NT2/D1 (cell line): ENCODE measurements at regions not wholly inside any gene's neighbourhood (a gene's known extent, or its start where the extent isn't known, plus 50 kb on each side); places are given as distances from the start of the nearest gene placed in this dataset.
"Not testable (repeated sequence)": the region's sequence is repeated elsewhere in the genome, so short reads cannot be mapped to it uniquely, and the experiment has no call there.

ENCODE experiments used
- DNase-seq: peaks from one replicate; pipeline ENCODE4 v3.0.0-alpha.2; 2011; ENCODE audit warnings: low read depth, low spot score
- H3K27me3 ChIP-seq: 2 replicates; pipeline ENCODE4 v1.6.0; 2011; ENCODE audit warnings: mild to moderate bottlenecking; ENCODE audit not compliant: insufficient read length, insufficient read depth
- H3K36me3 ChIP-seq: 2 replicates; pipeline ENCODE4 v1.6.1; 2011; ENCODE audit warnings: mild to moderate bottlenecking, low read length, mixed read lengths; ENCODE audit not compliant: insufficient read depth, insufficient read length
- H3K4me1 ChIP-seq: 2 replicates; pipeline ENCODE4 v1.5.1; 2011; ENCODE audit not compliant: insufficient read depth, insufficient read length
- H3K4me3 ChIP-seq: 2 replicates; pipeline ENCODE4 v1.5.1; 2011; ENCODE audit warnings: low read depth; ENCODE audit not compliant: insufficient read length
- H3K9ac ChIP-seq: 2 replicates; pipeline ENCODE4 v1.6.0; 2011; ENCODE audit warnings: low read depth; ENCODE audit not compliant: insufficient read length
- H3K9me3 ChIP-seq: 2 replicates; pipeline ENCODE4 v1.5.1; 2011; ENCODE audit warnings: mild to moderate bottlenecking, low read length; ENCODE audit not compliant: insufficient read depth
- SUZ12 ChIP-seq: IDR thresholded peaks from 2 replicates; pipeline ENCODE4 v1.6.1; 2011; ENCODE audit not compliant: insufficient read length, insufficient read depth; ENCODE audit errors: extremely low read depth
- YY1 ChIP-seq: IDR thresholded peaks from 2 replicates; pipeline ENCODE4 v1.6.1; 2011; ENCODE audit not compliant: insufficient read length, insufficient read depth
- ZNF274 ChIP-seq: IDR thresholded peaks from 2 replicates; pipeline ENCODE4 v1.6.1; 2011; ENCODE audit warnings: mild to moderate bottlenecking, low read depth, low read length

DNA sequence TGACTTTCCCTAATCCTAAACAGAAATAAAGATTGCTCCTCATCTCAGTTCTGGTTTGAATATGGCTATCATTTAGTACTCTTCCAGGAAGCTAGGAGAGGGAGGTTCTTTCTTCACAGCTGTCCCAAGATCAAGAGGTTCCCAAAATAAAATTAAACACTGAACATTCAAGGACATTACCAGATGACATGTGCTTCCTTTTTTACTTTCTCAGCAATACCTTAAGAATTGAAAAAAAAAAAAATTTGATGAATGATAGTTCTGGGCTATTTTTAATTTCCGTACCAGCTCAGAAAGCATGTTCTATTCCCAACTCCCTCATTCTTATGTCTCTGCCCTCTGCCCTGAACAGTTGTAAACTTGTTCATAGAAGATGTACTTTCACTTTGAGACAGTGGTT lies 61.7 kb upstream of the MYL1 start:
- no peaks in the 10 kb centered on the region; the same call in 1 of the 2 replicates for H3K9me3 ChIP-seq
- H3K4me1 ChIP-seq: no peaks in the 10 kb centered on the region
- no peaks in the 10 kb centered on the region for H3K36me3 ChIP-seq
- H3K27me3 ChIP-seq: no peaks in the 10 kb centered on the region
- no peak overlapping the region for H3K4me3 ChIP-seq
- no peak overlapping the region for H3K9ac ChIP-seq
- no peak for DNase-seq
- TF ChIP-seq YY1 (no peak), SUZ12 (no peak), ZNF274 (no peak)

DNA sequence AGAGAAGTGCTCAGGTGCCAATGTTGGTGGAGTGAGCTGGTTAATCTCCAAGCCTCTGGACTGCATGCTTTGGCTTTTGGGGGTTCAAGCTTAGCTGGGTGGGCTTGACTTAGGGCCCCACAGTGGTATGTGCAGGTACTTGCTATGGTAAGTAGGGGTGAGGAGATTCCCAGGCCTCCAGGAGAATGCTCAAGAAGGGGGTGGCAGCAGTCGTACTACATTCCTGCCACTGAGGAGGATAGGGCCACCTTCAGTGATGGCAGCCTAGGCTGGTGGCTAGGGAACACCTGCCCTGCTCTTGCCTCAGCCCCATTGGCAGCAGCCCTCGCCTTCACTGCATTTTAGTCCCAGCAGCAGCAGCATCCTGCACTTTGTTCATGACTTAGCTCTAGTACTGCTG lies 55.6 kb upstream of the MYL1 start:
- H3K9ac ChIP-seq: no peak overlapping the region
- no peak for TF ChIP-seq YY1
- no peak for TF ChIP-seq SUZ12
- no peak for TF ChIP-seq ZNF274
- H3K9me3 ChIP-seq: no peaks in the 10 kb centered on the region
- no peaks in the 10 kb centered on the region for H3K4me1 ChIP-seq
- DNase-seq: no peak
- no peak overlapping the region for H3K4me3 ChIP-seq
- H3K27me3 ChIP-seq: no peaks in the 10 kb centered on the region
- no peaks in the 10 kb centered on the region for H3K36me3 ChIP-seq

DNA sequence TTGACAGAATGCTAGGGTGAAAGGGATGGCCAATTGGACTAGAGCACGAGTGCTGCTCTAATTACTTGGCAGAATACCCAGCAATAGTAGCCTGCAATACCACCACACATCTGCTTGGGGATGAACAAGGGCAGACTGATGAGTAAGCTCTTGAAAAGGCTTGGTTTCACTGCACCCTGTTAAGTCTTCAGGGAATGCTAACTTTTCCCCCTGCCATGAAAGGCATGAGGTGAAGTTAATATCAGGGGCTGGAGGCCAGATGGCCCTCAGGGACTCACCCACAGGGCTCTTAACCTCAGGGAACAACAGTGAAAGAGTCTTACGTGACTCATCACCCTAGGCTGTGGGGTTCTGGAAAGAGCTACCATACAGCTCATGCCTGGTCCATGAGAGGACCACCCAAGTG lies 51.7 kb upstream of the MYL1 start:
- no peaks in the 10 kb centered on the region for H3K4me1 ChIP-seq
- DNase-seq: peak; percentile 9
- no peak for TF ChIP-seq ZNF274
- no peak for TF ChIP-seq SUZ12
- no peak for TF ChIP-seq YY1
- no peak overlapping the region for H3K9ac ChIP-seq
- 0 out of 2 replicates have a peak, but pooled peaks cover 3% of the 10 kb centered on the region for H3K9me3 ChIP-seq
- no peaks in the 10 kb centered on the region for H3K27me3 ChIP-seq
- H3K4me3 ChIP-seq: no peak overlapping the region
- no peaks in the 10 kb centered on the region for H3K36me3 ChIP-seq

DNA sequence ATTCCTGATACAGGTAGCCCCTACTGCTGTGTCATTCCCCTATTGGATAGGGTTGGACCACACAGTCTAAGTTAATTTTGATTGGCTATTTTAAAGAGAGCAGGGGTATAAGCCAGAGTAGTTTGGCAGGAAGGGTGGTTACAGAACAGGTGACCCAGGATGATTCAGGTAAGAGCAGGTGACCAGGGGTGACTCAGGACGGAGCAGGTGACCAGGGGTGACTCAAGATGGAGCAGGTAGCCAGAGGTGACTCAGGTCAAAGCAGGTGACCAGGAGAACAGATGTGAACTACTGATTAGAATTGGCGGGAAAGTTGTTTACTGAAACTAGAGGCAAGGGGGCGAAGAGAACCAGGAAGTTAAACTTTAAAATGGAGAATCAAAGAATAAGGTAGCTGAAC lies 50.5 kb upstream of the MYL1 start:
- not testable (repeated sequence) for H3K4me3 ChIP-seq, DNase-seq

More for the DNA sequence above, 50.5 kb upstream of the MYL1 start:
- not testable (repeated sequence) for H3K27me3 ChIP-seq, H3K4me1 ChIP-seq, H3K9ac ChIP-seq, H3K9me3 ChIP-seq, H3K36me3 ChIP-seq
